H1 (cell line): ENCODE measurements at regions not wholly inside any gene's neighbourhood (a gene's known extent, or its start where the extent isn't known, plus 50 kb on each side); places are given as distances from the start of the nearest gene placed in this dataset.

Experiments
- ATF2 ChIP-seq: IDR thresholded peaks from 2 replicates; pipeline ENCODE4 v1.6.1; 2012; ENCODE audit warnings: low read length, inconsistent platforms
- CTCF ChIP-seq, 3 experiments: IDR thresholded peaks; 1 replicate in 2 of 3; 2 replicates in 1 of 3; pipeline versions ENCODE4 v1.5.1 to v1.6.1; 2011; ENCODE audit warnings: low read length in 3 of 3, mild to moderate bottlenecking in 3 of 3, inconsistent platforms in 2 of 3, low read depth in 1 of 3, moderate library complexity in 1 of 3; ENCODE audit not compliant: insufficient read depth in 1 of 3; ENCODE audit errors: control extremely low read depth in 1 of 3
- EP300 ChIP-seq, 2 experiments: IDR thresholded peaks; 1 replicate in 1 of 2; 2 replicates in 1 of 2; pipeline ENCODE4 v1.6.1; 2011 to 2012; ENCODE audit warnings: low read depth in 2 of 2, low read length in 2 of 2, mild to moderate bottlenecking in 2 of 2, borderline replicate concordance in 1 of 2, inconsistent platforms in 1 of 2, moderate library complexity in 1 of 2
- FOSL1 ChIP-seq: IDR thresholded peaks from 2 replicates; pipeline ENCODE4 v1.6.1; 2011; ENCODE audit warnings: mild to moderate bottlenecking, low read depth, low read length, moderate library complexity; ENCODE audit not compliant: insufficient read depth
- JUND ChIP-seq: IDR thresholded peaks from 2 replicates; pipeline ENCODE4 v1.6.1; 2011; ENCODE audit warnings: mild to moderate bottlenecking, improper control_type of control experiment, low read length
- POLR2AphosphoS5 ChIP-seq: IDR thresholded peaks from 2 replicates; pipeline ENCODE4 v1.6.1; 2011; ENCODE audit warnings: low read depth, low read length
- RAD21 ChIP-seq, 2 experiments: IDR thresholded peaks in 1 of 2; conservative IDR thresholded peaks in 1 of 2; 2 replicates each; pipeline ENCODE4 v1.6.1; 2011; ENCODE audit warnings: low read depth in 2 of 2, low read length in 2 of 2, improper control_type of control experiment in 1 of 2, inconsistent platforms in 1 of 2, mild to moderate bottlenecking in 1 of 2, moderate library complexity in 1 of 2
- TCF12 ChIP-seq: IDR thresholded peaks from 2 replicates; pipeline ENCODE4 v1.6.1; 2011; ENCODE audit warnings: low read depth, mild to moderate bottlenecking, low read length
- USF2 ChIP-seq: IDR thresholded peaks from 2 replicates; pipeline ENCODE4 v1.6.1; 2011; ENCODE audit warnings: low read length, improper control_type of control experiment

GRCh38 chr2:7205151-7205830, 288.1 kb downstream of the RNF144A start:
- TF ChIP-seq CTCF (IDR thresholded peaks at IDR 0.05; ENCODE audit: control extremely low read depth in 1 of 3, insufficient read depth in 1 of 3, low read depth in 1 of 3, low read length in 3 of 3) (no peak), TCF12 (no peak), USF2 (no peak), RAD21 (IDR thresholded peaks at IDR 0.05 in 1 of 2, conservative IDR thresholded peaks at IDR 0.05 in 1 of 2; ENCODE audit: low read depth in 2 of 2, low read length in 2 of 2) (no peak), JUND (no peak), ATF2 (no peak), POLR2AphosphoS5 (no peak), FOSL1 (no peak), EP300 (IDR thresholded peaks at IDR 0.05; ENCODE audit: borderline replicate concordance in 1 of 2, low read depth in 2 of 2, low read length in 2 of 2) (no peak)
